ENCODE measurements at regions not wholly inside any gene's neighbourhood (a gene's known extent, or its start where the extent isn't known, plus 50 kb on each side); places are given as distances from the start of the nearest gene placed in this dataset.
"Not testable (repeated sequence)": the region's sequence is repeated elsewhere in the genome, so short reads cannot be mapped to it uniquely, and the experiment has no call there.

- DNase-seq: no peak
Measured at GRCh38 chr5:25150819-25151218, 506.0 kb upstream of the CDH10 start.

- DNase-seq: no peak
Measured at GRCh38 chr5:25128606-25129005, 483.8 kb upstream of the CDH10 start.

GRCh38 chr5:25119650-25120049, 474.9 kb upstream of the CDH10 start:
- DNase-seq: peak in 1 of 2 experiments; percentile 7

- no peak for DNase-seq
Measured at GRCh38 chr5:25107853-25108252, 463.1 kb upstream of the CDH10 start.

- DNase-seq: no peak
Measured at GRCh38 chr5:25099538-25099937, 454.8 kb upstream of the CDH10 start.

GRCh38 chr5:25095261-25095660, 450.5 kb upstream of the CDH10 start:
- no peak for DNase-seq

- DNase-seq: no peak
Measured at GRCh38 chr5:25094219-25094618, 449.4 kb upstream of the CDH10 start.

GRCh38 chr5:25091921-25092320, 447.1 kb upstream of the CDH10 start:
- DNase-seq: no peak

- DNase-seq: no peak
Measured at GRCh38 chr5:25090854-25091253, 446.1 kb upstream of the CDH10 start.

GRCh38 chr5:25090275-25090674, 445.5 kb upstream of the CDH10 start:
- no peak for DNase-seq

GRCh38 chr5:25088689-25089088, 443.9 kb upstream of the CDH10 start:
- DNase-seq: not testable (repeated sequence)

- DNase-seq: not testable (repeated sequence)
Measured at GRCh38 chr5:25083261-25083660, 438.5 kb upstream of the CDH10 start.

GRCh38 chr5:25066239-25066638, 421.5 kb upstream of the CDH10 start:
- DNase-seq: no peak

GRCh38 chr5:25064306-25064705, 419.5 kb upstream of the CDH10 start:
- DNase-seq: no peak

- DNase-seq: no peak
Measured at GRCh38 chr5:25060575-25060974, 415.8 kb upstream of the CDH10 start.

GRCh38 chr5:25056836-25057235, 412.1 kb upstream of the CDH10 start:
- no peak for DNase-seq

- no peak for DNase-seq
Measured at GRCh38 chr5:25033658-25034057, 388.9 kb upstream of the CDH10 start.

GRCh38 chr5:25029004-25029403, 384.2 kb upstream of the CDH10 start:
- DNase-seq: no peak

GRCh38 chr5:25027526-25027925, 382.7 kb upstream of the CDH10 start:
- DNase-seq: no peak

- no peak for DNase-seq
Measured at GRCh38 chr5:25027061-25027460, 382.3 kb upstream of the CDH10 start.

- no peak for DNase-seq
Measured at GRCh38 chr5:25025831-25026230, 381.1 kb upstream of the CDH10 start.

GRCh38 chr5:25020454-25020853, 375.7 kb upstream of the CDH10 start:
- no peak for DNase-seq

- DNase-seq: no peak
Measured at GRCh38 chr5:25009063-25009462, 364.3 kb upstream of the CDH10 start.

- DNase-seq: peak in 1 of 2 experiments; percentile 5
Measured at GRCh38 chr5:25006734-25007133, 362.0 kb upstream of the CDH10 start.

GRCh38 chr5:25006237-25006636, 361.5 kb upstream of the CDH10 start:
- no peak for DNase-seq

- DNase-seq: no peak
Measured at GRCh38 chr5:25005431-25005830, 360.7 kb upstream of the CDH10 start.

Measured in NCI-H1930 (cell line).